HEK293 (cell line): ENCODE measurements at regions not wholly inside any gene's neighbourhood (a gene's known extent, or its start where the extent isn't known, plus 50 kb on each side); places are given as distances from the start of the nearest gene placed in this dataset.

Experiments used
- CTCF ChIA-PET: fragments of 350-600 bp; formaldehyde crosslinking; extraction: SDS; loops from one replicate; lab custom pipeline; 2021; ENCODE audit warnings: antibody characterized with exemption; lab: Yijun Ruan, JAX
- POLR2A ChIA-PET: fragments of 300-600 bp; formaldehyde crosslinking; extraction: SDS; loops from one replicate; lab custom pipeline; 2020; ENCODE audit warnings: antibody characterized with exemption, inconsistent platforms; lab: Yijun Ruan, JAX
- H3K27ac ChIP-seq: fragments of 200-500 bp; sonication (Bioruptor generic); 2 replicates; pipeline ENCODE4 v1.5.1; 2014; ENCODE audit warnings: low read depth, low read length, control low read depth, inconsistent platforms; ENCODE audit errors: extremely low read depth
- H3K36me3 ChIP-seq, 2 experiments: fragments of 200-500 bp in 1 of 2; sonication (Bioruptor generic) in 1 of 2; 1 replicate in 1 of 2; 2 replicates in 1 of 2; pipeline ENCODE4 v1.5.1; 2014 to 2017; ENCODE audit warnings: inconsistent platforms in 2 of 2, low read length in 2 of 2; ENCODE audit not compliant: control insufficient read depth in 2 of 2, insufficient read depth in 1 of 2
- H3K4me1 ChIP-seq: fragments of 200-500 bp; sonication (Bioruptor generic); 2 replicates; pipeline ENCODE4 v1.5.1; 2014; ENCODE audit warnings: mild to moderate bottlenecking, low read length, inconsistent platforms; ENCODE audit not compliant: control insufficient read depth, insufficient read depth
- H3K4me3 ChIP-seq: 2 replicates; pipeline ENCODE4 v1.5.1; 2011; ENCODE audit warnings: low read depth, mild to moderate bottlenecking, control low read depth, low read length, moderate library complexity
- H3K9me3 ChIP-seq: fragments of 200-500 bp; sonication (Bioruptor generic); 2 replicates; pipeline ENCODE4 v1.5.1; 2014; ENCODE audit warnings: low read depth, low read length, inconsistent platforms; ENCODE audit not compliant: control insufficient read depth, insufficient read depth
- BCL11A ChIP-seq: fragments of 450-650 bp; formaldehyde crosslinking; IDR thresholded peaks from 2 replicates; pipeline ENCODE4 v1.5.1; 2016; ENCODE audit warnings: low read depth, missing biosample characterization, missing genetic modification characterization
- HOXA7 ChIP-seq: sonication (generic); formaldehyde crosslinking; IDR thresholded peaks from 2 replicates; pipeline ENCODE4 v1.8.1; 2022; ENCODE audit warnings: missing genetic modification reagents, borderline replicate concordance
- KLF7 ChIP-seq: fragments of 450-650 bp; formaldehyde crosslinking; IDR thresholded peaks from 2 replicates; pipeline ENCODE4 v1.5.1; 2016; ENCODE audit warnings: missing biosample characterization, missing genetic modification characterization, borderline replicate concordance
- KLF8 ChIP-seq: fragments of 450-650 bp; formaldehyde crosslinking; IDR thresholded peaks from 2 replicates; pipeline ENCODE4 v1.5.1; 2016; ENCODE audit warnings: missing biosample characterization, missing genetic modification characterization
- MYNN ChIP-seq: fragments of 450-650 bp; formaldehyde crosslinking; IDR thresholded peaks from 2 replicates; pipeline ENCODE4 v1.5.1; 2016; ENCODE audit warnings: missing biosample characterization, missing genetic modification characterization, borderline replicate concordance
- PRDM2 ChIP-seq: fragments of 450-650 bp; formaldehyde crosslinking; IDR thresholded peaks from 2 replicates; pipeline ENCODE4 v1.5.1; 2016; ENCODE audit warnings: missing biosample characterization, missing genetic modification characterization, borderline replicate concordance
- REPIN1 ChIP-seq: fragments of 450-650 bp; formaldehyde crosslinking; IDR thresholded peaks from 2 replicates; pipeline ENCODE4 v1.5.1; 2017; ENCODE audit warnings: missing biosample characterization, missing genetic modification characterization, low read depth
- SALL2 ChIP-seq: fragments of 450-650 bp; formaldehyde crosslinking; IDR thresholded peaks from 2 replicates; pipeline ENCODE4 v1.5.0; 2017; ENCODE audit warnings: missing biosample characterization, mild to moderate bottlenecking, missing genetic modification characterization, borderline replicate concordance
- SCRT2 ChIP-seq: fragments of 450-650 bp; formaldehyde crosslinking; IDR thresholded peaks from 2 replicates; pipeline ENCODE4 v1.5.1; 2016; ENCODE audit warnings: missing biosample characterization, missing genetic modification characterization
- ZBTB26 ChIP-seq: fragments of 450-650 bp; formaldehyde crosslinking; optimal IDR thresholded peaks from 2 replicates; pipeline ENCODE3; 2016; ENCODE audit warnings: missing biosample characterization, mild to moderate bottlenecking, missing genetic modification characterization
- ZFP41 ChIP-seq: fragments of 450-650 bp; formaldehyde crosslinking; IDR thresholded peaks from 2 replicates; pipeline ENCODE4 v1.5.1; 2016; ENCODE audit warnings: missing biosample characterization, missing genetic modification characterization, borderline replicate concordance
- ZNF133 ChIP-seq: fragments of 450-650 bp; formaldehyde crosslinking; IDR thresholded peaks from 2 replicates; pipeline ENCODE4 v1.5.1; 2016; ENCODE audit warnings: missing biosample characterization, missing genetic modification characterization
- ZNF169 ChIP-seq: fragments of 450-650 bp; formaldehyde crosslinking; IDR thresholded peaks from 2 replicates; pipeline ENCODE4 v1.5.1; 2016; ENCODE audit warnings: missing biosample characterization, missing genetic modification characterization
- ZNF248 ChIP-seq: fragments of 450-650 bp; formaldehyde crosslinking; IDR thresholded peaks from 2 replicates; pipeline ENCODE4 v1.5.1; 2017; ENCODE audit warnings: missing biosample characterization, missing genetic modification characterization
- ZNF292 ChIP-seq: fragments of 450-650 bp; formaldehyde crosslinking; IDR thresholded peaks from 2 replicates; pipeline ENCODE4 v1.5.1; 2016; ENCODE audit warnings: low read depth, missing biosample characterization, missing genetic modification characterization, borderline replicate concordance
- ZNF302 ChIP-seq: fragments of 450-650 bp; formaldehyde crosslinking; IDR thresholded peaks from 2 replicates; pipeline ENCODE4 v1.5.1; 2016; ENCODE audit warnings: missing biosample characterization, missing genetic modification characterization, low read depth
- ZNF37A ChIP-seq: fragments of 450-650 bp; IDR thresholded peaks from 2 replicates; pipeline ENCODE4 v1.5.1; 2018; ENCODE audit warnings: missing biosample characterization, missing genetic modification characterization
- ZNF391 ChIP-seq: fragments of 450-650 bp; formaldehyde crosslinking; IDR thresholded peaks from 2 replicates; pipeline ENCODE4 v1.5.1; 2016; ENCODE audit warnings: low read depth, missing biosample characterization, missing genetic modification characterization, borderline replicate concordance
- ZNF473 ChIP-seq: fragments of 450-650 bp; formaldehyde crosslinking; IDR thresholded peaks from 2 replicates; pipeline ENCODE4 v1.5.1; 2017; ENCODE audit warnings: missing biosample characterization, missing genetic modification characterization
- ZNF501 ChIP-seq: fragments of 450-650 bp; formaldehyde crosslinking; IDR thresholded peaks from 2 replicates; pipeline ENCODE4 v1.5.1; 2016; ENCODE audit warnings: missing biosample characterization, missing genetic modification characterization
- ZNF596 ChIP-seq: fragments of 450-650 bp; IDR thresholded peaks from 2 replicates; pipeline ENCODE4 v1.5.0; 2018; ENCODE audit warnings: missing biosample characterization, mild to moderate bottlenecking, missing genetic modification characterization, moderate library complexity
- ZNF621 ChIP-seq: fragments of 450-650 bp; formaldehyde crosslinking; IDR thresholded peaks from 2 replicates; pipeline ENCODE4 v1.5.1; 2017; ENCODE audit warnings: missing biosample characterization, missing genetic modification characterization
- ZNF626 ChIP-seq: fragments of 450-650 bp; sonication (Bioruptor Pico); formaldehyde crosslinking; IDR thresholded peaks from 2 replicates; pipeline ENCODE4 v1.5.1; 2018; ENCODE audit warnings: missing biosample characterization, missing genetic modification characterization, inconsistent platforms
- ZNF660 ChIP-seq: fragments of 450-650 bp; IDR thresholded peaks from 2 replicates; pipeline ENCODE4 v1.5.1; 2018; ENCODE audit warnings: missing biosample characterization, mild to moderate bottlenecking, missing genetic modification characterization
- TF ChIP-seq, protein P1 (sequence below): fragments of 450-650 bp; formaldehyde crosslinking; IDR thresholded peaks from 2 replicates; pipeline ENCODE4 v1.5.1; 2017; ENCODE audit warnings: missing biosample characterization, mild to moderate bottlenecking, missing genetic modification characterization, moderate library complexity

- H3K27ac ChIP-seq: no peak overlapping the region
- H3K4me3 ChIP-seq: no peak overlapping the region
- ChIA-PET POLR2A (no interaction called here), CTCF (no interaction called here)
- no peaks in the 10 kb centered on the region for H3K36me3 ChIP-seq
- no peaks in the 10 kb centered on the region for H3K9me3 ChIP-seq
- no peak for TF ChIP-seq REPIN1
- TF ChIP-seq ZNF660 (tag by site-specific recombination): no peak
- no peaks in the 10 kb centered on the region for H3K4me1 ChIP-seq
Measured at GRCh38 chr5:167629634-167630033, 661.8 kb upstream of the WWC1 start.

DNA sequence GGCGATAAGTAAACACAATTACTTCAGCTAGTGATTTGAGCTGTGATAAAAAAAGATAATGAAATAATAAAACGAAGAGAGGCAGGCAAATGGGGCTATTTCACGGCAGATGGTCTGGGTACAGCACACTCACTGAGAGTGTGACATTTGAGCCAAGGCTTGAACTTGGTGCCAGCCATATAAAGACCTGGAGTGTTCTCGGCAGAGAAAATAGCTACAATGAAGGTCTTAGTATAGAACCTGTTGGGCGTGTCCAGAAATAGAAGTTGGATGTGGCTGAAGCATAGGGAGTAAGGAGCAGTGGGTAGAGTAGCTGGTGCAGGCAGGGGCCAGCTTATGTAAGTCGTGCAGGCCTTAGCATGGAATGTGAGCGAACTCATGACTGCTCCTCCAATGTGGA, 660.3 kb upstream of the WWC1 start:
- Histone ChIP-seq H3K9me3 (no peaks in the 10 kb centered on the region), H3K4me3 (no peak overlapping the region), H3K36me3 (no peaks in the 10 kb centered on the region), H3K27ac (no peak overlapping the region)
- CTCF ChIA-PET: interaction anchor here (1.0 kb wide), 1 partner anchor 589 kb away, joined by 4 read pairs; no protein-coding TSS in a partner anchor
- POLR2A ChIA-PET: no interaction called here
- TF ChIP-seq BCL11A: no peak
- TF ChIP-seq ZNF169 (tag by site-specific recombination): no peak
- TF ChIP-seq ZNF626 (tag by site-specific recombination): no peak
- no peak for TF ChIP-seq ZNF660 (tag by site-specific recombination)
- TF ChIP-seq ZNF248 (tag by site-specific recombination): no peak
- TF ChIP-seq ZNF391 (tag by site-specific recombination): no peak
- no peak for TF ChIP-seq KLF8 (tag by site-specific recombination)
- TF ChIP-seq ZNF302 (tag by site-specific recombination): no peak
- no peak for TF ChIP-seq ZBTB26
- no peak for TF ChIP-seq ZNF133 (tag by site-specific recombination)
- no peak for TF ChIP-seq ZFP41
- no peak for TF ChIP-seq ZNF292 (tag by site-specific recombination)
- TF ChIP-seq KLF7 (tag by site-specific recombination): no peak
- TF ChIP-seq SALL2 (tag by site-specific recombination): no peak
- no peak for TF ChIP-seq ZNF621
- TF ChIP-seq, protein P1, sequence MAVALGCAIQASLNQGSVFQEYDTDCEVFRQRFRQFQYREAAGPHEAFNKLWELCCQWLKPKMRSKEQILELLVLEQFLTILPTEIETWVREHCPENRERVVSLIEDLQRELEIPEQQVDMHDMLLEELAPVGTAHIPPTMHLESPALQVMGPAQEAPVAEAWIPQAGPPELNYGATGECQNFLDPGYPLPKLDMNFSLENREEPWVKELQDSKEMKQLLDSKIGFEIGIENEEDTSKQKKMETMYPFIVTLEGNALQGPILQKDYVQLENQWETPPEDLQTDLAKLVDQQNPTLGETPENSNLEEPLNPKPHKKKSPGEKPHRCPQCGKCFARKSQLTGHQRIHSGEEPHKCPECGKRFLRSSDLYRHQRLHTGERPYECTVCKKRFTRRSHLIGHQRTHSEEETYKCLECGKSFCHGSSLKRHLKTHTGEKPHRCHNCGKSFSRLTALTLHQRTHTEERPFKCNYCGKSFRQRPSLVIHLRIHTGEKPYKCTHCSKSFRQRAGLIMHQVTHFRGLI (tag by site-specific recombination): no peak
- TF ChIP-seq, all 188 proteins: peak for 0
- H3K4me1 ChIP-seq: no peaks in the 10 kb centered on the region

- CTCF ChIA-PET: no interaction called here
- Histone ChIP-seq H3K27ac (no peak overlapping the region), H3K4me1 (no peaks in the 10 kb centered on the region), H3K9me3 (no peaks in the 10 kb centered on the region), H3K36me3 (no peaks in the 10 kb centered on the region), H3K4me3 (no peak overlapping the region)
- POLR2A ChIA-PET: no interaction called here
- TF ChIP-seq ZNF501 (tag by site-specific recombination) (no peak), ZNF37A (no peak), MYNN (tag by site-specific recombination) (no peak), ZNF292 (tag by site-specific recombination) (no peak), HOXA7 (CRISPR knock-in tag) (no peak), ZNF473 (tag by site-specific recombination) (no peak), PRDM2 (tag by site-specific recombination) (no peak), ZNF596 (tag by site-specific recombination) (no peak), SCRT2 (tag by site-specific recombination) (no peak)
Measured at GRCh38 chr5:167633114-167633513, 658.3 kb upstream of the WWC1 start.
